ENCODE measurements at regions not wholly inside any gene's neighbourhood (a gene's known extent, or its start where the extent isn't known, plus 50 kb on each side); places are given as distances from the start of the nearest gene placed in this dataset.

- no peak for TF ChIP-seq EP300 (IDR thresholded peaks at IDR 0.05)
- no peak for TF ChIP-seq CTCF (IDR thresholded peaks at IDR 0.05)
- TF ChIP-seq POLR2A (IDR thresholded peaks at IDR 0.05): no peak
These were observed 190.5 kb downstream of the PHETA1 start for GRCh38 chr12:111178181-111179081.
